Adrenal gland (tissue), 9 donors: ENCODE measurements at regions not wholly inside any gene's neighbourhood (a gene's known extent, or its start where the extent isn't known, plus 50 kb on each side); places are given as distances from the start of the nearest gene placed in this dataset.

Experiments used
- DNase-seq, 7 donors: peaks; one replicate each; pipeline ENCODE4 v3.0.0-alpha.2; 2019 to 2020
- H3K27ac ChIP-seq, 5 donors: fragments of 200-600 bp; sonication (generic) in 4 of 5; 1 replicate in 3 of 5; 2 replicates in 2 of 5; pipeline versions ENCODE4 v1.5.1 to v1.8.0; 2016 to 2020; ENCODE audit warnings: mild to moderate bottlenecking in 1 of 5
- H3K27me3 ChIP-seq: fragments of 200-600 bp; 2 replicates; pipeline ENCODE4 v1.8.0; 2021
- H3K36me3 ChIP-seq, 2 donors: fragments of 200-600 bp; replicated peaks in 1 of 2; 1 replicate in 1 of 2; 2 replicates in 1 of 2; pipeline versions ENCODE4 v1.5.1 to v1.8.0; 2018 to 2022
- H3K4me1 ChIP-seq, 2 donors: fragments of 200-600 bp; replicated peaks in 1 of 2; 1 replicate in 1 of 2; 2 replicates in 1 of 2; pipeline versions ENCODE4 v1.5.1 to v1.8.0; 2018 to 2021
- H3K4me3 ChIP-seq, 4 donors: fragments of 200-600 bp; sonication (generic) in 3 of 4; one replicate each; pipeline ENCODE4 v1.5.1; 2016 to 2018
- H3K9me3 ChIP-seq, 3 donors: fragments of 200-600 bp; sonication (generic) in 1 of 3; replicated peaks in 1 of 3; 1 replicate in 2 of 3; 2 replicates in 1 of 3; pipeline versions ENCODE4 v1.5.1 to v1.8.0; 2016 to 2021
- POLR2A ChIP-seq, 2 donors: fragments of 450-650 bp; IDR thresholded peaks; one replicate each; pipeline ENCODE4 v1.6.1; 2017; ENCODE audit warnings: antibody characterized with exemption in 2 of 2, mild to moderate bottlenecking in 2 of 2, moderate library complexity in 1 of 2
- WGBS, 4 donors: extraction: QIAGEN DNeasy Blood & Tissue Kit in 2 of 4; methylation state at CpG; one replicate each; pipeline versions ENCODE4 v1.1.5 to v1.1.7; 2013 to 2017; 5-methylcytosine and 5-hydroxymethylcytosine counted together
- intact Hi-C, 2 donors: fragments of 100-400 bp; cut with DNase I; formaldehyde crosslinking; loops; one replicate each; pipeline versions ENCODE4 v1.14.1 to v1.15.0; 2022 to 2023
- TF ChIP-seq, protein P1 (sequence below), 6 experiments: fragments of 450-650 bp in 4 of 6; fragments of 200-600 bp in 2 of 6; sonication (generic) in 1 of 6; IDR thresholded peaks; 1 replicate in 5 of 6; 2 replicates in 1 of 6; pipeline versions ENCODE4 v1.5.1 to v1.8.0; 2016 to 2021; ENCODE audit warnings: antibody characterized with exemption in 6 of 6, mild to moderate bottlenecking in 2 of 6, moderate library complexity in 1 of 6
- donor health status: healthy with polysubstance abuse.
- donor health status: Bipolar disorder and iron deficiency.
- donor health status: DM: yes; HTN: yes; CAD: no.
- donor health status: DM: no; HTN: no; CAD: no.
- donor health status: DM: no; HTN: no; CAD: no.

DNA sequence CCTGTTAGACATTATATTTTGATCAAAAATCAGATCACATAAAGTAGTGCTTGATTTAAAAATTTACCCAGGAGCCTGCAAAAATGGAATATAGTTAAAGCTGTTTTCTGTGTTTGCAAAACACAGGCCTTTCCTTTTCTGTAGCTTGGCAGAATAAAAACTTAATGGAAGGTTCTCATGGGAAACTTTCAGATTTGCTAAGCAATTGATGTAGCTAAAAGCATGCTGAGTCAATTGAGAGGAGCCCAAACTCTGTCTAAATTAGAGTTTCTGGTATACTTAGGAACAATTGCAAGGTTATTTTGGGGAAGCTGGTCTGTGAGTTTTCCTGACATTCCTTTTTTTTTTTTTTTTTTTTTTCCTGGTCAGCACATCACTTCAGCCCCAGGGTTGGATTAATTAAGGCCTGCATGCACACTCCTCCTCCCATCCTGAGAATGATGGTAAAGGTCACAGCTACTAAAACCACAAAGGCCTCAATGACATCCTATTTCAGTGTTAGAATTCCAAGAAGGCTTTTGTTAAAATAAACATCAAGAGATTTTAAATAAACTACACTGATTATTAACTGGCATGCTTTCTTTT, 608.7 kb downstream of the PLPP3 start:
- TF ChIP-seq, protein P1, sequence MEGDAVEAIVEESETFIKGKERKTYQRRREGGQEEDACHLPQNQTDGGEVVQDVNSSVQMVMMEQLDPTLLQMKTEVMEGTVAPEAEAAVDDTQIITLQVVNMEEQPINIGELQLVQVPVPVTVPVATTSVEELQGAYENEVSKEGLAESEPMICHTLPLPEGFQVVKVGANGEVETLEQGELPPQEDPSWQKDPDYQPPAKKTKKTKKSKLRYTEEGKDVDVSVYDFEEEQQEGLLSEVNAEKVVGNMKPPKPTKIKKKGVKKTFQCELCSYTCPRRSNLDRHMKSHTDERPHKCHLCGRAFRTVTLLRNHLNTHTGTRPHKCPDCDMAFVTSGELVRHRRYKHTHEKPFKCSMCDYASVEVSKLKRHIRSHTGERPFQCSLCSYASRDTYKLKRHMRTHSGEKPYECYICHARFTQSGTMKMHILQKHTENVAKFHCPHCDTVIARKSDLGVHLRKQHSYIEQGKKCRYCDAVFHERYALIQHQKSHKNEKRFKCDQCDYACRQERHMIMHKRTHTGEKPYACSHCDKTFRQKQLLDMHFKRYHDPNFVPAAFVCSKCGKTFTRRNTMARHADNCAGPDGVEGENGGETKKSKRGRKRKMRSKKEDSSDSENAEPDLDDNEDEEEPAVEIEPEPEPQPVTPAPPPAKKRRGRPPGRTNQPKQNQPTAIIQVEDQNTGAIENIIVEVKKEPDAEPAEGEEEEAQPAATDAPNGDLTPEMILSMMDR (IDR thresholded peaks at IDR 0.05): no peak
- TF ChIP-seq POLR2A (IDR thresholded peaks at IDR 0.05): no peak
- Histone ChIP-seq H3K9me3 (no peaks in the 10 kb centered on the region), H3K36me3 (no peaks in the 10 kb centered on the region), H3K27ac (no peak overlapping the region), H3K27me3 (no peaks in the 10 kb centered on the region), H3K4me3 (no peak overlapping the region), H3K4me1 (no peaks in the 10 kb centered on the region)
- intact Hi-C loops: no loop called here
- no peak for DNase-seq

DNA sequence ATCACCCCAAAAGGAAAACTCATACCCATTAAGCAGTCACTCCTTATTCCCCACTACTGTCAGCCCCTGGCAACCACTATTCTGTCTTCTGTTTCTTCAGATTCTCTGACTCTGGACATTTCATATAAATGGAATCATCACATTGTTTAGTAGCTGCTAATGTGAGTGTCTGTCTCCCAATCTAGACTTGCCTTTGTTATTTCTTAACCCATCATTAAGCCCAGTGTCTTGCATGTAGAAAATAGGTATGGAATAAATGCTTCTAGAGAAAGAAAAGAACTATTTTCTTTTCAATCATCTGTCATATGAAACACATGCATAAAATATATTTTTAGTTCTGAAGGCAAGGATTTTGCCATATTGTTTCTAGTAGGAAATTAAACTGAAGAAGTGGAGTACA, 610.0 kb downstream of the PLPP3 start:
- Histone ChIP-seq H3K27ac (no peak overlapping the region), H3K4me3 (no peak overlapping the region), H3K36me3 (no peaks in the 10 kb centered on the region), H3K9me3 (no peaks in the 10 kb centered on the region), H3K4me1 (no peaks in the 10 kb centered on the region), H3K27me3 (no peaks in the 10 kb centered on the region)
- TF ChIP-seq, protein P1 (IDR thresholded peaks at IDR 0.05): no peak
- no peak for TF ChIP-seq POLR2A (IDR thresholded peaks at IDR 0.05)
- intact Hi-C loops: no loop called here
- no peak for DNase-seq

DNA sequence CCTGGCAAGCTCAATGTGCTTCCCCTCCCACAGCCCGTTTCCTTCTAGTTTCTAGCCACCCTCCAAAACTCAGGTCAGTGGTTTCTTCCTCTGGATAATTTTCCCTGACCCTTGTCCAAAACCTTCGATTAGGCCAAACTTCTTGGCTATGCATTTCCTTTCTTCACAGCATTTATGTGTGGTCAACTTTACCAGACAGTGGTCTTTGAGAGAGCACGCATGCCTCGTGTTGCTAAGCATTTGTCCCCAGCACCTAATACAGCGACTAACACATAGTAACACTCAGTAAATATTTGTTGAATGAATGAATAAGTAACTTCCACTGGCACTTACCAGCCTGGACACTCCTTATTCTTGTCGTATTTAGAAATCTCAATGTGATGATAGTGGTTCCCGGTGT, 610.7 kb downstream of the PLPP3 start:
- DNase-seq: no peak
- Histone ChIP-seq H3K9me3 (no peaks in the 10 kb centered on the region), H3K27me3 (no peaks in the 10 kb centered on the region), H3K4me3 (no peak overlapping the region), H3K4me1 (no peaks in the 10 kb centered on the region), H3K27ac (no peak overlapping the region), H3K36me3 (no peaks in the 10 kb centered on the region)
- intact Hi-C loops: no loop called here
- WGBS, 4 donors: 83 to 88% (median 84%) methylated on average over 7 of the region's 7 CpGs
- TF ChIP-seq, protein P1 (IDR thresholded peaks at IDR 0.05): no peak
- TF ChIP-seq POLR2A (IDR thresholded peaks at IDR 0.05): no peak

DNA sequence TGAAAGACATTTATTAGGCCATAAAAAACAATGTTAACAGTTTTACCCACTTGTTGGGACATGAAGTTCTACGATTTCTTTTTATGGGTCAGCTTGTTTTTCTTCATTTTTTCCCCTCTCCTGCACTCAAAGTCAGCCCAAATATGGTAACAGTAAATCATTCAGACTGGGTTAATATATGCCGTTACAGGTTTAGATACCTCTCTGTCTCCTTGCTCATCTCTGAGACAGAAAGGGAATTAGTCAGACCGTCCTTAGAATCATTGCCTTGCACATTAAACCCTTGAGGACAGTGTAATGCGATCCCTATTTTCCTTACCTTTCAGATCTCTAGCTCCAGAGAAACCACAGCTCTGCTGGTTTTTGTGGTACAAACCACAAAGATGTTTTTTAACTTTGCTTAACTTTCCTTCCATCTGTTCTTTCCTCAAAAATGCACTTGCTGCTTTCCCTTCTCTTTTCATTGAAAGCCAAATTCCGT, 613.3 kb downstream of the PLPP3 start:
- 59 to 73% (median 65%) methylated on average over 5 of the region's 5 CpGs for WGBS, 4 donors

More for the DNA sequence above, 613.3 kb downstream of the PLPP3 start:
- Histone ChIP-seq H3K4me3 (no peak overlapping the region), H3K4me1 (no peaks in the 10 kb centered on the region), H3K36me3 (no peaks in the 10 kb centered on the region), H3K9me3 (no peaks in the 10 kb centered on the region), H3K27ac (no peak overlapping the region), H3K27me3 (no peaks in the 10 kb centered on the region)
- intact Hi-C loops: no loop called here
- DNase-seq: no peak
- TF ChIP-seq, protein P1 (IDR thresholded peaks at IDR 0.05): no peak
- TF ChIP-seq POLR2A (IDR thresholded peaks at IDR 0.05): no peak
